GM20431 (cell line): ENCODE measurements at regions not wholly inside any gene's neighbourhood (a gene's known extent, or its start where the extent isn't known, plus 50 kb on each side); places are given as distances from the start of the nearest gene placed in this dataset.

Experiments
- in situ Hi-C: fragments of 300-500 bp; cut with MseI, MboI; formaldehyde crosslinking; loops from one replicate; pipeline ENCODE4 v1.15.0; 2020; ENCODE audit warnings: low sequenced_read_pairs; ENCODE audit not compliant: unreplicated experiment

DNA sequence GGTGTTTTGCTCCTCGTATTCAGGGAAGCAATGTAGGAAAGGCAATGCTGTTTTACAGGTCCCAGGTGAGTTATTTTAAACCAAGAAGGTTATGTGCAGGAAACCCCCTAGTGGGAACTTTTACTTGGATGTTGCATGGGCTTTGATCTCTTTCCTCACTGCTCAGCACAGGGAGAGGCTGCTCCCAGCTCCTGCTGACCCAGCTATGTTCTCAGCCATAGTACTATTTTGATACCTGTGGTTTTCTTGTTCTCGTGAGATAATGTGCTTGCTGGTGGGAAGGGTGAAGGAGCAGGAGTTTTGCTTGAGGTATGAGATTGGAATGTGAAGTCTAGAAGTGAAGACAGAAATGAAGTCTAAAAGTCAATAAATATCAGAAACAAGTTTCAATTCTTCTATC lies 265.6 kb upstream of the FBXL7 start:
- in situ Hi-C loops: no loop called here

DNA sequence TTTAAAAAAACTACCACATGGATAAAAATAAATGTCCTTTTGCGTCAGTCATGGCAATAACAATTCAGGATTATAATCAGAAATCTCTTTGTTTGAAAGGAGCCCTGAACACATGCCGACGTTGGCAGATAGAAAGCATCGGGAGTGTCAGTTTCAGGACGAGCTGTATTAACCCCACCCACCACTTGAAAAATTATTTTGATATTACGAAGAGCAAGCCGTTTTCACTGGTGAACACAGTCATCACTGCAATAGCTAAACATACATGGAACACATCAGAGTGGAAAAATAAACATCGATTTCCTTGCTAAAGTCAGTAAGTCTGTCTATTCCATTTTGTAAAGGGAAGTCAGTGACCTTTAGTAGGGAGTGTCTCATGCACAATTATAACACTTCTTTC lies 266.4 kb upstream of the FBXL7 start:
- in situ Hi-C loops: no loop called here

DNA sequence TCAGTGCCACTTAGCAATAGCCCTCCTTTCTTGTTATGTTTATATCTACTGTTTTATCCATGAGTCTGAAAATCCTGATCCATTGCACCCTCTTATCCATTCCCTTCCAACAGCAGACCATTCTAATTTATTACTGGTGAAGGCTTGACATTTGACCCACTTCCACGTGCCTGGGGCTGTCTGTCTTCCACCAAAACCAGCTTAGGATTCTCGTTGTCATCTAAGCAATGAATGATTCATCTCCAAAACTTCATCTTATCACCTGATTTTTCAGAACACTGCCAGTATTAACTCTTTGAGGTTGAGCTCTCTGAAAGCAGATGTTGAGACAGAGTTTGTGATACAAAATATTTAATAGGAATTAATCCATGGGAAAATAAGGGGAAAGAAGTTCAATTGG lies 277.8 kb upstream of the FBXL7 start:
- in situ Hi-C loops: no loop called here

DNA sequence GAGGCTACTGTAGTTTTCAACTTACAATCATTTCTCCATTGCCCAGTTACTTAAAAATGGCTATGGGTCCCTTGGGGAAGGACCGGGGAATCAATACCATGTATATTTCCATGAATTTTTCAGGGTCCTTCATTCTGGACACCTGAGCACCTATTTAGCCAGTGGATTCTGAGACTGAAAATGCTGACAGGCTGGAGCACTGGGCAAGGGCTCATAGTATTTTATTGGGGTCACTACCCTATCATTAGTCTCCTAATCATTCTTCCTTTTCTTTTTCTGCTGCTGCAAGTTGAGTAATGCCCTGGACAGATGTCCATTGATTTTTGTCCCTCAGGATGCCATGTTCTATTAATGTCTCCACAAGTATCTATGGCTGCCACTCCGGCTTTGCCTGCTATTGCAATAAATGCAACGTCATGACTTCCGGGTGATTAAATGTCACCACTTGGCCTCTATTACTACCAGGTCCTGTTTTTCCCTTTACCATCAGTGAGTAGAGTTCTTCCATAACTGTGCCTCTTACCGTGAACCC lies 279.3 kb upstream of the FBXL7 start:
- in situ Hi-C loops: no loop called here

DNA sequence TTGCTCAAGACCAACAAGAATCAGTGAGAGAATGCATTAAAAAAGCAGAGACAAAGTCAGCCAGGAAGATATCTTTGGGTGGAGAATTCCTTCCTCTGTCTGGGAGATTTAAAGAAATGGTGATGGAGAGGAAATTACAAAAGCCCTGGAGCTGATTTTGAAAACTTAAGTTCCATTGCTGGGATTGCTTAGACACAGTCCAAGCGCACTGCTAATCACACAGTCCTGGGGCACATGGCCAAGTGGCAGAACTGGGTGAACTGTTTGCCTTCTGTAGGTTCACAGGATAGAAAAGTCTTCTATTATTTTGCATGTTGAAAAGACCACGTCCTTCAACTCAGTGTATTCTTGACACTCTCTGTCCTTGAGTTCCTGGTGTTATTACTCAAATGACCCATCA lies 284.9 kb upstream of the FBXL7 start:
- in situ Hi-C loops: no loop called here

DNA sequence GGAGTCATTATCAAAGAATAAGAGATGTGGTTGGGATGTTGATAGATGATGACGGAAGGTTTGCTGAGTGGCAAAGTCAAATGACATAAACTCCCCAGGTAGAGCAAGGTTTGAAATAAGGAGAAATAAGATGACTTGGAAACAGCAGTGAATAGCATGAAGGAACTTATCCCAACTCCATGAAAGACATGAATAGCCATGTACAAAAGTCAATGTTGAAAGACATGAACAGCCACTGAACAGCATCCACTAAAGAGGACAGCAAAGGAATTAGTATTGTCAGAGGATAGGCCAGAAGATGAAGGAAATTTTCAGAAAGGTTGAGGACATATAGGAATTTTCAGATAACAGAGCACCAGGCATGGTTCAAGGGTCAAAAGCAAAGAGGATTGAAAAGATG lies 286.0 kb upstream of the FBXL7 start:
- in situ Hi-C loops: no loop called here

DNA sequence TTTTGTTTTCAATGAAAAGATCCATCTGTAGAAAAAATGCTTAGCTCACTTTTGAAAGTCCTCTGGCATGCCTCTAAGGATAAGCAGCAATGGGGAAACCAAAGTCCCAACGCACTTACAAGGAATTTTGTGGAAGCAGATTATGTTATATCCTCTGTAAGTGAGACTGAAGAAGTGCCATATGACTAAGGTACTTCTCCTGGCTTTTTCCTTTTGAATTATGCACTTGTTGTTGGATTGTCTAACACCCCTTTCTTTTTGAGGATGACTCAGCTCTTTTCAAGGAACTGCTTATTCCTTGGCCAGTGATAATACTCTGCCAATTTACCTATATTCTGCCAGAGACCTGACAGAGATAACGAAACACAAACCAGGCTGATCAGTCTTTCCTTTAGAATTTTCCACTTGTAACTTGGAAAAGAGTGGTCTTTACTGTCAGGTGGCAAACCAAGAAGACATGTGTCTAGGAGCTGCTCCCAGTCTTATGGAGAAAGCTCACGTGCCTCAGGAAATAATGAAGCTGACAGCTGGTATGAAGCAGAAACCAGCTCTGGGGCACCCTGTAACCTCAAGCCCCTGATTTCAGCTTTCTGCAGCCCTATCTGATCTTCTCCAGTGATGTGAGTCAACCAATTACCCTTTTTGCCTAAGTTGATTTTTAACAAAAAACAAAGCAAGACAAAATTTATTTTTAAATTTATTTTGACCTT lies 290.8 kb upstream of the FBXL7 start:
- in situ Hi-C loops: no loop called here

DNA sequence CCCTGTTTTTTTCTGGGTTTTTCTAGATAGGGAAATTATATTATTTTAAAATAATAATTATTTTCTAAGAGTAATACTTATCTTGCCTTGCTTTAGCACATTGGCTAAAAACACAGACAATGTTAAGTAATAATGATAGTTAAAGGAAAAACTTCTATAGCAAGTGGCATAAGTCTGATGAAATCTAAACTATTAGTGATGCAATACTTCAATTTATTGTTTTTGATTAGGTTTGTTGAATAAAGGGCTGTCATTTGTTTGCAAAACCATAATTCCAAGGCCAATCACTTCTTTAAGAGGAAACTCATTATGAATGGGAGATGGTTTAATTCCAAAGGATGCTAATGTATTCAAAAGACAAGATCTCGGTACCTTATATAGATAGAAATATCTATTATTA lies 293.8 kb upstream of the FBXL7 start:
- in situ Hi-C loops: no loop called here

DNA sequence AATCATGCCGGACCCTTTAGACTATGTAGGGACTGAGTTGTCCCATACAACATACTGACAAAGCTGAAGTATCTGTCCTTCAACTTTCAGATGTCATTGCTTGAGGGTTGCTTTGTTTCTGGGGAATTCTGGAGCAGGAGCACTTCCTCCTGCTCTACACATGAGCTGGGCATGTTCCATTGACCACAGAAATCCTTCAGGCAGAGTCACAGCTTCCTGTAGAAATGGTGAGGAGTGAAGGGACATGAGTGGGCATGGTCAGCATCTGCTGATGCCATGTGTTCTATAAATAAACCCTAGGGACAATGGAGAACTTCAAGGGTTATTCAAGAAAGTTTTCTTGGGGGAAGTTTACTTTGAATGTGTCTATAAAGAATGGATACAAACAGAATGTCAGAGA lies 296.6 kb upstream of the FBXL7 start:
- in situ Hi-C loops: no loop called here

DNA sequence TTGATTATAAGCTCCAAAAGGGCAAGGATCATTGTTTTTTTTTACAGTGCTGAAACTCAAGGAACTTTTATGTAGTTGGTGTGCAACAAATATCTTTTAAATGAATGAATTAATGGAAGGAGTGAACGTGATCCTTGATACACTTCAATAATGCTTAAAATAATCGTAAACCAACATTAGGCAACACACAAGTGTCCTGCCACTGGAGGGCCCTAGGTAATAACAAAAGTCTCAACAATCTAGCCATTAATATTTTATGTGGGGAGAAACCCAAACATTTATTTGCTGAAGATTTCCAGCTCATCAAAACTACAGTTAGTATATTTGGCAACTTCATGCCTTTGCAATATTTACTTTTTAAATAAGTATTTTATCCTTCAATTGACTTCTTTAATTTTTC lies 309.0 kb upstream of the FBXL7 start:
- in situ Hi-C loops: no loop called here

DNA sequence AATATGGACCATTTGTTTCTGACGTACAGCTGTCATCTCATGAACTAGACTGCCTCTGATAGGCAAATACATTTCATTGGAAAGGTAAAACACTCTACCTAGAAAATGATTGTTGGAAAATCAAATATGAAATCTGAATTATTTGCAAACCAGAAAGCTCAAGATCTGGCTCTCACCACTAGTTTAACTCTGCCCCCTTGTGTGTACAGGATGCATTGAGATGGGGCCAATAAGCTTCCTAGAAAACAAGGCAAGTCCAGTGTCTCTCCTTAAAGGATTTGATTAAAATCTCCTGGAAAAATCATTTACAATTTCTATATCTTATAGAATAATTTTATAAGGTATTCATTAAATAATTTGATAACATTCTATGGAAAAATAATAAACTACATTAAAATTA lies 311.9 kb upstream of the ANKH start:
- in situ Hi-C loops: no loop called here

DNA sequence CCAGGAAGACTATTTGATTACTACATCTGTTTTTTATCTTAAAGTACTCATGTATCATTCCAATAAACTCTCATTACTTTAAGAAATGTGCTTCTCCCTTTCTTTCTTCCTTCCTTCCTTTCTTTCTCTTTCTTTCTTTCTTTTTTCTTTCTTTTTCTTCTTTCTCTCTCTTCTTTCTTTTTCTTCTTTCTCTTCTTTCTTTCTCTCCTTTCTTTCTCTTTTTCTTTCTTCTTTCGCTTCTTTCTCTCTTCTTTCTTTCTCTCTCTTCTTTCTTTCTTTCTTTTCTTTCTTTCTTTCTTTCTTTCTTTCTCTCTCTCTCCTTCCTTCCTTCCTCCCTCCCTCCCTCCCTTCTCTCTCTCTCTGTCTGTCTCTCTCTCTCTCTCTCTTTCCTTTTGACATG lies 298.6 kb upstream of the ANKH start:
- in situ Hi-C loops: no loop called here

DNA sequence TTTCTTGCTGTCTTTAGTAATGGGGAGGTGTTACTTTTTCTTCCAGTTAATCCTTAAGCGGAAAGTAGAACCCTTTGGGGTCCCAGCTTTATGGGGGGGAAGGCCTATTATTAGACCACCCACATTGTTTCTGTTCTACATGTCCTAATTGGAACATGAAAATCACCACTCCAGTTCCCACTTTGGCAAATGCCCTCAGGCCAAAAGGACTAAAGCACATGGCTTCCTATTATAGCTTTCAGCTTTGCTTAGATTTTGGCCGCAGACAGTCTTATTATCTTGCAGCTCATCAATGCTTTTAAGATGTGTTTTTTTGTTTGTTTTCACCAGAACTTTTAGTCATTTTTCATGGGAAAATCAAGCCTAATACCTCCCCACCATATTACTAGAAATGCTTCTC lies 296.8 kb upstream of the ANKH start:
- in situ Hi-C loops: no loop called here

DNA sequence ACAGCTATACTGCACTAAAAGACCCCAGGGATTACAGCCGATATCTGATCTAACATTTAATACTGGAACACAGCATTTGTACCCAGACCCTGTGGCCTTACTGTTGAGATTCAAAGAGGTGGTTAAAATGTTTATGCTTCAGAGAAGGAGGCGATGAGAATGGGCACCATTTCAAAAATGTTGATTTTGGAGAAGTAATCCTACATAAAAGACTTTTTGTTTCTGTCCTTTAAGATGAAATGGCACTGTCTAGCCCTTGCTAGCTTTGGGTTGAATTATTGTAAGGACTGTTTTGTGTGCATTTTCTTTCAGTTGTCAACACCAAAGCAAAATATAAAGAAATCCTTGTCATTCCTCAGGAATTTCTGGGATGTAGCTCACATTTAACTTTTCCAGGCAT lies 288.5 kb upstream of the ANKH start:
- in situ Hi-C loops: no loop called here

DNA sequence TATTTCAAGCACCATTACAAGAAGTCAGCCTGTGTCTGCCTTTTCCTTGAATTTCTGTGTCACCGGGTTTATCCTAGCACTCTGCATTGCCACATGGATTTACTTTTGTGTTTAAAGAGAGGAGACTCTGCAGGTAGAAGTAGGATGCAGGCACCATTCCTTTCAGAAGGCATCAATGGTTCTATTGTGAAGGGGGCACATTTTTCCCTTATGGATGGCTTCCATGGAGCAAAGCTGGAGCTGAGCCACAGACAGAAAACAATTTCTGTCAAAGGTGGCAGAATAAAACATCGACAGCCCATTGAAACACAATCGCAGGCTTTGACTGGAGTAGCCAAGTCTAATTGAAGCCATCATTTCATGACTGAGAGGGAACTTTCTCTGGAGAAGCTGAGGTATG lies 288.0 kb upstream of the ANKH start:
- in situ Hi-C loops: no loop called here

DNA sequence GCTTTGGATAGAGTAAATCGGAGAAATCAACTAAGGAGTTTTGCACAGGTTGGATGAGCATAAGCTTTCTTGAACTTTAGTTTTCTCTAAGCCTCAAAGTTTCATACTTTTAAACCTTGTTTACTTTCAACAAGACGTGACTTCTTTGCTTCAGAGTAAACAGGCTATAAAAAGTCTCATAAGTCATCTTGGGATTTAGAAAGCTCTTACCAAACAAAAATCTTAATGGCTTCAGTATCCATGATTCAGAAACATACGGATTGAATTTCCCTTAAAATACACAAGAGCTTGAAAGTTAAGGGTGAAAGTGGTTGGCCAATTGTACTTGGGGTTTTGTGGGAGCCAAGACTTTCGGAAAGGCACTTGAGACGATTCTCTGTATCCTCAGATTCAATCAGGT lies 270.9 kb upstream of the ANKH start:
- in situ Hi-C loops: no loop called here

DNA sequence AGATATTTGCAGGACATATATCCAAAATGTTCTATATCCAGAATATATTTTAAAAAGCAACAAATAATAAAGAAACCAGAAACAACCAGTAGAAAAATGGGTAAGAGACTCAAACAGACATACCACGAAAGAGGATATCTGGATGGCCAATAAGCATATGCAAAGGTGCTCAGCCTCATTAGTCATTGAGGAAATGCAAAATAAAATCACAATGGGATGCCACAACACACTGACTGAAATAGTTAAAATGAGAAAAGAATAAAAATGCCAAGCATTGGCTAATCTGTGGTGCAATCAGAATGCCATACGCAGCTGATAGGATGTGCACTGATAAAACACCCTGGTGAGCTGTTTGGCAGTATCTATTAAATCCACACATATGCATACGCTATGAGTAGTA lies 265.8 kb upstream of the ANKH start:
- in situ Hi-C loops: no loop called here

DNA sequence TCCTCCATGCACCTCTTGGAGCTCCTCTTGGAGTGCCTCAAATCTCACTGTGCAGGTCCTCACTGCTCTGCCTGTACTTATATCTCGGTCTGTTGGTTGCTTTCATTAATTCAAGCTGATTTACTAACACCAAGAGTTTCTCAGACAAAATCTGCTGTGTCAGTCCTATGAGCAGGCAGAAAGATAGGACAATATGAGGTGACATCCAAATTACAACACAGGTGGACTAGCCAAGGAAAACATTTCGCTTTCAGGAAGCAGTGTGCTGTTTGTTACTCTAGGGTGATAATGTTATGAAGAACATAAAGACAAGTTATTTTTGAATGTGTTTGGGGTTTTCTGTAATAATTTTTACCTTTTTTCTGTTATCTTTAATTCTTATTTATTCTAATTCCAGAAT lies 264.1 kb upstream of the ANKH start:
- in situ Hi-C loops: no loop called here

DNA sequence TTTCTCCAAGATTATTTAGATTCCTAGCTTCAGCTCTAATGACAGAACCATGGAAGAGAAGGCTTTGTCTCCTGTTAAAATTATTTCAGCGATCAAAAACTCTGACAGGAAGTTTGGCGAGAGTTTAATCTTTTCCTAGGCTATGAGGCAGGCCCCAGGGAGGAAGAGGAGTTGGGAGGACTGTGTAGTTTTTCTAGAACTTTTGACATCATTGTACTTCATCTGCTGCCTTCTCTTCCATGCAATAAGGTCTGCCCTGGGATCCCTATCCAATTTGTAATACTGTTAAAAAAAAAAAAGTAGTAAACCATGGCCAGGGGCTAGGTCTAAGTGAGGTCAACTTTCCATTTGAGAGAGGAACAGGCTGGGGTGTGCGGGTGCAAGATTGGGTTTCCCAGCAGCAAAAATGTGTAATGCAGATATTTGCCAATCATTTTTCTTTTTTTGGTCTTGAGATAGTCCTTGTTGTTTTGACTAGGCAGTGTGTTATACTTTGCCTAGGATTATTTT lies 261.9 kb upstream of the ANKH start:
- in situ Hi-C loops: no loop called here

DNA sequence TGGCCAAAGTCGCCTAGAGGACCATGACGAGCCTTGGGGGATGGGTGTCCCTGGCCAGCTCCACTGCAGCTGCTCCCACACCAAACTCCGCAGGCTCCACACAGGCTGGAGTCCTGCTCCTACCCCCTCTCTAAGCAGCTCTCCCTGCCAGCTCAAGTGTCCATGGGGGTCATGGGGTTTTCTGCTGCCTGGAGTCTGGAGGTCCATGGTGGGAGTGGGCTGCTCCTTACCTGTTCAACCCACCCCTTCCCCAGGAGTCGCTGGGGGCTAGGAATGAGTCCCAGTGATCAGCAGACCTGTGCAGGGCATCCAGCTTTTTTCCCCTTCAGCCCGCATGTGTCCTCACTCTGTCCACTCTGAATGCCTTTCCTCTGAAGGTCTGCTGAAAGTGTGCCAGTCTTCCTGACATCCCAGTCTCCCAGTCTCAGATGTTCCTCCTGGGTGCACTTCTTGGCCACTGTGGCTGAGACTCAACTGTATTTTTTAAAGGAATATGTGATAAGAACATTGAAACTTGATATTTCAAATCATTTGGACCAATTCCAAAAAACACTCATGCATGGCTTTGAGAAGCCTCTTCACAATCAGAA lies 261.3 kb upstream of the ANKH start:
- in situ Hi-C loops: no loop called here

DNA sequence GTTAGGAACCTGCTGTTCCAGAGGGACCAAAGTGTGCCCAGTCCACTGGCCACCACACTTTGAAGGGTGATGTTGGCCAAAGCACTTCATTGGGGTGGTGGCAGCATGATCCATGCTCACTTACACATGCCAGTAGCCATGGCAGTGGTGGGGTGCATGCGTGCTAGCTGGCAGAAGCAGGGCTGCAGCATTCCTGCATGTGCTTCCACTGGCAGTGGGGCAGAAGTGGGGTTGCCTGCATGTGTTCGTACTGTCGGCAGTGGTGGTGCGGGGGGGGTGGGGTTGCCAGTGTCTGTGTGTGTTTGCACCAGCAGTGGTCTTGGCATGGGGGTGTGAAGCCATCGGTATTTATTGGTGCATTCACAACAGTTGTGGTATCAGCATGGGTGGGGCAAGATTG lies 260.3 kb upstream of the ANKH start:
- in situ Hi-C loops: no loop called here
